ENCODE measurements at regions not wholly inside any gene's neighbourhood (a gene's known extent, or its start where the extent isn't known, plus 50 kb on each side); places are given as distances from the start of the nearest gene placed in this dataset.

- DNase-seq (ENCODE audit: low read depth in 2 of 2): no peak
Observed at GRCh38 chr16:86864586-86864985, 286.2 kb downstream of the FOXL1 start.

GRCh38 chr16:86865851-86866662 lies 287.7 kb downstream of the FOXL1 start:
- peak; percentile 85 to 91 for DNase-seq (ENCODE audit: low read depth in 2 of 2)

DNA sequence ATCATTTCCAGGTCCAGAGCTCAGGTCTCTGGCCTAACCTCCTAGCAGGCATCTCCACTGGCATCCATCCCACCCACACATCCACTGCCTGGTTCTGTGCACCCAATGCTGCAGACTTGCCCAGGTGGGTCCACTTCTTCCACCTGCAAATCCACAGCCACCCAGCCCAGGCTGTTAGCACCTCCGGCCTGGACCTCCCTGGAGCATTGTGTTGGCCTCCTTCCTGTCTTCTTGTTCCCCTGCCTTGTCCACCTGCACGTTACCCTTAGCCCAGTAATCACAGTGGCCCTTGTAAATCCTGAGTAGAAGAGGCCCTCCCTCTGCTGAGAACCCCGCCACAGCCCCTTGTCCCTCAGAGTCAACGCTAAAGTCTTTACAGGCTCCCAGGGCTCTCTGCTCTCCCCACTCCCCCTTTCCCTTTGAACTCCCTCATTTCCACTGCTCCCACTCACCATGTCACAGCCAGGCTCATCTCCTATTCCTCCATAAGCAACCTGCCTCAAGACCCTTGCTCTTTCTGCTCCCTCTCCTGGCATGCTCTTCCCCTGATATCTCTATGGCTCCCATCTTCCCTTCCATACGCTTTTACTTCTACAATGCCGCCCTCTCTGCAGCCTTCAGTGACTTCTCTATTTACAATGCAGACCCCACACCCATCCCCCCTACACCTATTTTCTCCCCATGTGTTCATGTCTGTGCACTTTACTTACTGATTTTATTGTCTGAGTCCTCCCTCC lies 288.8 kb downstream of the FOXL1 start:
- no peak for DNase-seq (ENCODE audit: low read depth in 2 of 2)

GRCh38 chr16:86868070-86868469 lies 289.7 kb downstream of the FOXL1 start:
- no peak for DNase-seq (ENCODE audit: low read depth in 2 of 2)

GRCh38 chr16:86868786-86869185 lies 290.4 kb downstream of the FOXL1 start:
- DNase-seq (ENCODE audit: low read depth in 2 of 2): no peak

- DNase-seq (ENCODE audit: low read depth in 2 of 2): no peak
Observed at GRCh38 chr16:86869288-86870022, 291.1 kb downstream of the FOXL1 start.

GRCh38 chr16:86870380-86870779 lies 292.0 kb downstream of the FOXL1 start:
- no peak for DNase-seq (ENCODE audit: low read depth in 2 of 2)

- no peak for DNase-seq (ENCODE audit: low read depth in 2 of 2)
Observed at GRCh38 chr16:86872131-86872530, 293.8 kb downstream of the FOXL1 start.

DNA sequence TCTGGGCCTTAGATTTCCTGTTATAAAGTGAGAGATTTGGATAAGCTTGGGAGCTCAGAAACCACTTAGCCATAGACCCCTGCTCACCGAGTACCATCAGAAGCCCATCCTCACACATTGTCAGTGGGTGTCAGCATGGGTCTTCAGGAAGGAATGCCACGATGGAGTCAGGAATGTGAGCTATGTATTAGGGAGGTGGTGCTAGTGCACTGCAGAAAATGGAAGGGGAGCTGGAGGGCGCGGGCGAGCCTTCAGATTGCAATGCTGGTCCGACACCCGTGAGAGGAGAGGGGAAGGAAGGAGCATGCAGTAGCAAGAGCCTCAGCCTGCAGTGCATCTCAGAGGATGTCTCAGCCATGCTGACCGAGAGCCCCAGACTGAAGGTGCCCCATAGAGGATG lies 294.5 kb downstream of the FOXL1 start:
- DNase-seq (ENCODE audit: low read depth in 2 of 2): peak in 1 of 2 donors; percentile 14

DNA sequence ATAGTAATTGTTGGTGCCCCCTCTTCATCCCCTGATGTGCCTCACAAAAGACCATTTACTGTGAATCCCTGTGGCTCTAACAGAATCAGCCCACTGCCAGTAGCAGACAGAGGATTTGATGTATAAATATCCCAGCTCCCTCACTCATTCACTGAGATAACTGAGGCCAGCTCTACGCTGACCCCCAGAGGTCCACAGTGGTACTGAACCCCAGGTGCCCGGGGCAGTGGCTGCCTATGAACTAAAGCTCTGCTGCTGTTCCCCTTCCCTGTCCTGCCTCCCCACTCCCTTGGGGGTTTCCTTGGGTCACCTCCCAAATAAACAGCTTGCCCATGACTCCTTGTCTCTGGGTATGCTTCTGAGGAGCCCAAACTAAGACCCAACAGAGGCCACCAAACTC lies 295.8 kb downstream of the FOXL1 start:
- peak in 1 of 2 donors; percentile 67 for DNase-seq (ENCODE audit: low read depth in 2 of 2)

- no peak for DNase-seq (ENCODE audit: low read depth in 2 of 2)
Observed at GRCh38 chr16:86876499-86876898, 298.1 kb downstream of the FOXL1 start.

GRCh38 chr16:86877108-86877507 lies 298.8 kb downstream of the FOXL1 start:
- no peak for DNase-seq (ENCODE audit: low read depth in 2 of 2)

GRCh38 chr16:86877835-86878234 lies 299.5 kb downstream of the FOXL1 start:
- no peak for DNase-seq (ENCODE audit: low read depth in 2 of 2)

- peak in 1 of 2 donors; percentile 80 for DNase-seq (ENCODE audit: low read depth in 2 of 2)
Observed at GRCh38 chr16:86878236-86879080, 300.1 kb downstream of the FOXL1 start.

- no peak for DNase-seq (ENCODE audit: low read depth in 2 of 2)
Observed at GRCh38 chr16:86879268-86879667, 300.9 kb downstream of the FOXL1 start.

- no peak for DNase-seq (ENCODE audit: low read depth in 2 of 2)
Observed at GRCh38 chr16:86880316-86881117, 302.2 kb downstream of the FOXL1 start.

- DNase-seq (ENCODE audit: low read depth in 2 of 2): no peak
Observed at GRCh38 chr16:86881118-86881510, 302.8 kb downstream of the FOXL1 start.

GRCh38 chr16:86881861-86882273 lies 303.5 kb downstream of the FOXL1 start:
- no peak for DNase-seq (ENCODE audit: low read depth in 2 of 2)

DNA sequence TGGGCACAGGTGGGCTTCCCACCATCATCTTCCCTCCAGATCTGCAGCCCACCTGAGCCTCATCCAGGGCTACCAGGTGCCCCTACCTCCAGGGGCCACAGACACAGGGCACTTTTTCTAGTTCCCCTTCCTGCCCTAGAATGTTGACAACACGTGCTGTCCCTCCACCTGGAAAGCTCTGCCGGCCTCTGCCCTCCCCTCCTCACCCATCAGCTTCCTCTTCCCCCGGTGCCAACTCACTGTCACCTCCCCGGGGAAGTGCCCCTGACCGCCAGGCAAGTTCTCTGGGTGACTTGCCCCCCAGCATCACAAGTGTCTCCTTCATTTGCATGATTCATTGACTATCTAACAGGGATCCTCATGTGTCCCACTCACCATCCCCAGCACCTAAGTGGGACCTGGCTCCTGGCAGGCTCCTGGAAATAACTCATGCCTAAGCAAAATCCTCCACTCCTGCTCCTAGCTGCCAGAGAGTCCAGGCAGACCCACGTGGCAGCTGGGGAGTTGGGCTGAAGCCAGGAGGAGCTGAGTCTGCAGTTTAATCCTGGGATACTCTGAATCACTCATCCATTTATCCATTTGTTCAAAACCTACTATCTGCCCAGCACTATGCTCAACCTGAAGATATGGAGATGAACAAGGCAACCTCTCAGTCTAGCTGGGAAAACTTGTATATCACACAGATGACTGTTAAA lies 304.4 kb downstream of the FOXL1 start:
- peak in 1 of 2 donors; percentile 70 for DNase-seq (ENCODE audit: low read depth in 2 of 2)
